GM21723 (cell line): ENCODE measurements at regions not wholly inside any gene's neighbourhood (a gene's known extent, or its start where the extent isn't known, plus 50 kb on each side); places are given as distances from the start of the nearest gene placed in this dataset.

Experiments
- ATAC-seq: cut with Tn5 transposase; IDR thresholded peaks from one replicate; pipeline ENCODE4 v1.9.1; 2021; ENCODE audit warnings: mild to moderate bottlenecking, moderate library complexity; ENCODE audit not compliant: unreplicated experiment

GRCh38 chr2:104289651-104290565, 564.0 kb upstream of the POU3F3 start:
- no peak for ATAC-seq

- ATAC-seq, result no peak
These were observed 563.4 kb upstream of the POU3F3 start for GRCh38 chr2:104290566-104290891.

- no peak for ATAC-seq
These were observed 541.2 kb upstream of the POU3F3 start for GRCh38 chr2:104312684-104313083.

GRCh38 chr2:104318001-104318665, 535.8 kb upstream of the POU3F3 start:
- no peak for ATAC-seq

- no peak for ATAC-seq
These were observed 532.7 kb upstream of the POU3F3 start for GRCh38 chr2:104321116-104321795.

- ATAC-seq, result no peak
These were observed 532.0 kb upstream of the POU3F3 start for GRCh38 chr2:104321796-104322349.

- ATAC-seq, result no peak
These were observed 521.2 kb upstream of the POU3F3 start for GRCh38 chr2:104332731-104333130.

- no peak for ATAC-seq
These were observed 516.0 kb upstream of the POU3F3 start for GRCh38 chr2:104337869-104338268.

- no peak for ATAC-seq
These were observed 513.8 kb upstream of the POU3F3 start for GRCh38 chr2:104340162-104340561.

GRCh38 chr2:104340879-104341828, 512.8 kb upstream of the POU3F3 start:
- ATAC-seq, result no peak

GRCh38 chr2:104344306-104344705, 509.6 kb upstream of the POU3F3 start:
- no peak for ATAC-seq

GRCh38 chr2:104344985-104345384, 508.9 kb upstream of the POU3F3 start:
- no peak for ATAC-seq

GRCh38 chr2:104358122-104358521, 495.8 kb upstream of the POU3F3 start:
- ATAC-seq, result no peak

GRCh38 chr2:104361414-104361813, 492.5 kb upstream of the POU3F3 start:
- ATAC-seq, result no peak

- no peak for ATAC-seq
These were observed 485.8 kb upstream of the POU3F3 start for GRCh38 chr2:104368089-104368488.

- ATAC-seq, result no peak
These were observed 482.7 kb upstream of the POU3F3 start for GRCh38 chr2:104371087-104371781.

- no peak for ATAC-seq
These were observed 478.7 kb upstream of the POU3F3 start for GRCh38 chr2:104375206-104375605.

GRCh38 chr2:104378853-104379374, 475.0 kb upstream of the POU3F3 start:
- no peak for ATAC-seq

GRCh38 chr2:104384961-104385360, 469.0 kb upstream of the POU3F3 start:
- no peak for ATAC-seq
